Parathyroid adenoma (tissue), 2 donors: ENCODE measurements at regions not wholly inside any gene's neighbourhood (a gene's known extent, or its start where the extent isn't known, plus 50 kb on each side); places are given as distances from the start of the nearest gene placed in this dataset.

Experiments
- H2AFZ ChIP-seq: fragments of 300-600 bp; sonication (generic); one replicate; pipeline ENCODE4 v1.7.0; 2017; ENCODE audit warnings: antibody characterized with exemption, mild to moderate bottlenecking
- H3K27ac ChIP-seq: fragments of 300-600 bp; sonication (generic); one replicate; pipeline ENCODE4 v1.7.0; 2017
- H3K27me3 ChIP-seq: fragments of 300-600 bp; sonication (generic); one replicate; pipeline ENCODE4 v1.7.0; 2017; ENCODE audit warnings: low read length; ENCODE audit not compliant: control insufficient read depth, insufficient read depth
- H3K36me3 ChIP-seq: fragments of 300-600 bp; sonication (generic); one replicate; pipeline ENCODE4 v1.7.0; 2017; ENCODE audit warnings: low read length; ENCODE audit not compliant: control insufficient read depth, insufficient read depth
- H3K4me1 ChIP-seq: fragments of 300-600 bp; sonication (generic); one replicate; pipeline ENCODE4 v1.7.0; 2017; ENCODE audit warnings: control low read depth
- H3K4me2 ChIP-seq: fragments of 300-600 bp; sonication (generic); one replicate; pipeline ENCODE4 v1.7.0; 2017; ENCODE audit warnings: low read length
- H3K4me3 ChIP-seq: fragments of 300-600 bp; sonication (generic); one replicate; pipeline ENCODE4 v1.7.0; 2017; ENCODE audit warnings: low read depth, low read length
- H3K79me2 ChIP-seq: fragments of 300-600 bp; sonication (generic); one replicate; pipeline ENCODE4 v1.7.0; 2017; ENCODE audit warnings: control low read depth
- H3K9ac ChIP-seq: fragments of 300-600 bp; sonication (generic); one replicate; pipeline ENCODE4 v1.7.0; 2017; ENCODE audit warnings: mild to moderate bottlenecking
- H3K9me3 ChIP-seq: fragments of 300-600 bp; sonication (generic); one replicate; pipeline ENCODE4 v1.7.0; 2017; ENCODE audit warnings: low read length; ENCODE audit not compliant: control insufficient read depth
- CTCF ChIP-seq: fragments of 300-600 bp; sonication (generic); IDR thresholded peaks from one replicate; pipeline ENCODE4 v1.7.0; 2017; ENCODE audit warnings: antibody characterized with exemption, mild to moderate bottlenecking
- donor health status: primary hyperparathyroidism.

- H3K9me3 ChIP-seq: no peaks in the 10 kb centered on the region
- H3K4me2 ChIP-seq: no peak overlapping the region
- H3K9ac ChIP-seq: no peak overlapping the region
- no peaks in the 10 kb centered on the region for H3K27me3 ChIP-seq
- H2AFZ ChIP-seq: no peak overlapping the region
- no peak for TF ChIP-seq CTCF
- no peak overlapping the region for H3K27ac ChIP-seq
- no peaks in the 10 kb centered on the region for H3K36me3 ChIP-seq
- no peaks in the 10 kb centered on the region for H3K4me1 ChIP-seq
- H3K4me3 ChIP-seq: no peak overlapping the region
- no peaks in the 10 kb centered on the region for H3K79me2 ChIP-seq
Observed at GRCh38 chr1:81529014-81529413, 271.7 kb upstream of the ADGRL2 start.

- H3K4me2 ChIP-seq: no peak overlapping the region
- no peak overlapping the region for H3K27ac ChIP-seq
- no peak for TF ChIP-seq CTCF
- no peaks in the 10 kb centered on the region for H3K4me1 ChIP-seq
- no peak overlapping the region for H3K9ac ChIP-seq
- H3K27me3 ChIP-seq: no peaks in the 10 kb centered on the region
- no peaks in the 10 kb centered on the region for H3K36me3 ChIP-seq
- no peaks in the 10 kb centered on the region for H3K9me3 ChIP-seq
- no peak overlapping the region for H2AFZ ChIP-seq
- no peaks in the 10 kb centered on the region for H3K79me2 ChIP-seq
- no peak overlapping the region for H3K4me3 ChIP-seq
Observed at GRCh38 chr1:81525085-81525484, 275.6 kb upstream of the ADGRL2 start.

GRCh38 chr1:81519987-81520386 is 280.7 kb upstream of the ADGRL2 start:
- no peak overlapping the region for H3K4me2 ChIP-seq
- H3K79me2 ChIP-seq: no peaks in the 10 kb centered on the region
- H3K9me3 ChIP-seq: no peaks in the 10 kb centered on the region
- no peak overlapping the region for H3K9ac ChIP-seq
- no peak overlapping the region for H3K27ac ChIP-seq
- H3K4me3 ChIP-seq: no peak overlapping the region
- H2AFZ ChIP-seq: no peak overlapping the region
- no peak for TF ChIP-seq CTCF
- no peaks in the 10 kb centered on the region for H3K4me1 ChIP-seq
- H3K27me3 ChIP-seq: no peaks in the 10 kb centered on the region
- H3K36me3 ChIP-seq: no peaks in the 10 kb centered on the region

- TF ChIP-seq CTCF: no peak
- Histone ChIP-seq H3K27ac (no peak overlapping the region), H3K9me3 (no peaks in the 10 kb centered on the region), H2AFZ (no peak overlapping the region), H3K4me2 (no peak overlapping the region), H3K4me1 (no peaks in the 10 kb centered on the region), H3K9ac (no peak overlapping the region), H3K27me3 (no peaks in the 10 kb centered on the region), H3K79me2 (no peaks in the 10 kb centered on the region), H3K36me3 (no peaks in the 10 kb centered on the region), H3K4me3 (no peak overlapping the region)
Observed at GRCh38 chr1:81517987-81518386, 282.7 kb upstream of the ADGRL2 start.

- no peak for TF ChIP-seq CTCF
- Histone ChIP-seq H3K79me2 (no peaks in the 10 kb centered on the region), H3K4me2 (no peak overlapping the region), H3K27ac (no peak overlapping the region), H3K36me3 (no peaks in the 10 kb centered on the region), H2AFZ (no peak overlapping the region), H3K9me3 (no peaks in the 10 kb centered on the region), H3K4me3 (no peak overlapping the region), H3K9ac (no peak overlapping the region), H3K27me3 (no peaks in the 10 kb centered on the region), H3K4me1 (no peaks in the 10 kb centered on the region)
Observed at GRCh38 chr1:81513796-81514354, 286.9 kb upstream of the ADGRL2 start.
